ENCODE measurements at regions not wholly inside any gene's neighbourhood (a gene's known extent, or its start where the extent isn't known, plus 50 kb on each side); places are given as distances from the start of the nearest gene placed in this dataset.
"Not testable (repeated sequence)": the region's sequence is repeated elsewhere in the genome, so short reads cannot be mapped to it uniquely, and the experiment has no call there.

DNA sequence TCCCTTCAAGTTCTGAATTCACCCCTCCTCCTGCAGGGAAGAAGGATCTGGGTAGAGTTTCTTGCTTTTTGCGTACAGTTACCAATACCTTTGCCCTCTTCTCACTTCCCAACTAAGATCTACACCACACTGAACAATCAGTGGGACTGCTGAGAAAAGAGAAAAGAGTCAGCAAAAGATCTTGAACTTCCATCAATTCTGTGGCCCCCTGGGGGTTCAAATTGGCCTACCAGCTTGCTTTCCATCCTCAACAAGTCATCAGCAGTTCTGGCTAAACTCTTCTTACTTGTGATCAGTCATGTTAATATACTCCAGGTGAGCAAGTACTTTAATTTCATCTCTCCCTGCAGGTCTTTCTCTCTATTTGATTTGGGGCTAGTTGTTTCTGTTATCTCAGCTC, 739.3 kb upstream of the LRRTM4 start:
- Mint-ChIP-seq H3K27me3 (ENCODE audit: insufficient read depth) (no peaks in the 10 kb centered on the region), H3K4me1 (ENCODE audit: low read depth) (no peaks in the 10 kb centered on the region), H3K27ac (no peak overlapping the region), H3K9me3 (peaks cover 24% of the 10 kb centered on the region), H3K36me3 (ENCODE audit: low read depth) (no peaks in the 10 kb centered on the region), H3K4me3 (no peak overlapping the region)
- no peak for TF ChIP-seq CTCF (IDR thresholded peaks at IDR 0.05)
- no peak for DNase-seq

DNA sequence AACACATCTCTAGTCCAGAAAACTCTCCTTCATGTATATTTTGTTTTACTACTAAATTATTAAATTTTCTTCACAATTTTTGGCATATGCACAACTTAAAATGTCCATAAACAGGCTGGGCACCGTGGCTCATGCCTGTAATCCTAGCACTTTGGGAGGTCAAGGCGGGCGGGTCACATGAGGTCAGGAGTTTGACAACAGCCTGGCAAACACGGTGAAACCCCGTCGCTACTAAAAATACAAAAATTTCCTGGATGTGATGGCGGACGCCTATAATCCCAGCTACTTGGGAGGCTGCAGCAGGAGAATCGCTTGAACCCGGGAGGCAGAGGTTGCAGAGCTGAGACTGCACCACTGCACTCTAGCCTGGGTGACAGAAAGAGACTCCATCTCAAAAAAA, 739.9 kb upstream of the LRRTM4 start:
- not testable (repeated sequence) for DNase-seq; H3K27me3 Mint-ChIP-seq (ENCODE audit: insufficient read depth); H3K4me3 Mint-ChIP-seq; H3K27ac Mint-ChIP-seq; H3K4me1 Mint-ChIP-seq (ENCODE audit: low read depth); H3K36me3 Mint-ChIP-seq (ENCODE audit: low read depth)
- peaks cover 23% of the 10 kb centered on the region for H3K9me3 Mint-ChIP-seq

GRCh38 chr2:78262713-78263375, 740.7 kb upstream of the LRRTM4 start:
- Mint-ChIP-seq H3K27ac (no peak overlapping the region), H3K4me3 (no peak overlapping the region), H3K4me1 (ENCODE audit: low read depth) (no peaks in the 10 kb centered on the region), H3K9me3 (peaks cover 19% of the 10 kb centered on the region), H3K27me3 (ENCODE audit: insufficient read depth) (no peaks in the 10 kb centered on the region), H3K36me3 (ENCODE audit: low read depth) (no peaks in the 10 kb centered on the region)
- DNase-seq = no peak
- no peak for TF ChIP-seq CTCF (IDR thresholded peaks at IDR 0.05)

DNA sequence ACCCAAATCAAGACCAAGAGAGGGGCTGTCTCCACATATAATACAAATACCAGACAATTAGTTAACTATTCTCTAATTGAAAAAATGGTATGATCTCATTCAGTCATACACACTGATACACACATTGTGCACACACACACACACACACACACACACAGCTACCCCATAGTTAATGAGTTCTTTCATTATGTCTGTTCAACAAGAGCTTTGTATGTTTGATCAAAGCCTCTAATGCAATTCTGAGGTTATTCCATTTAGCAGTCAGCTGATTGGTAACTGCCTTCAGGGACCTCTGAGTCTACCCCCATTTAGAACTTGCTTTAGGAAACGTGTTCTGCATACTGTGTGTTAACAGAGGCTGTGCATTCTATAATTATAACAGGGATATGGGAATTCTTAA, 741.4 kb upstream of the LRRTM4 start:
- Mint-ChIP-seq H3K9me3 (peaks cover 22% of the 10 kb centered on the region), H3K4me1 (ENCODE audit: low read depth) (no peaks in the 10 kb centered on the region), H3K4me3 (no peak overlapping the region), H3K27ac (no peak overlapping the region), H3K36me3 (ENCODE audit: low read depth) (no peaks in the 10 kb centered on the region), H3K27me3 (ENCODE audit: insufficient read depth) (no peaks in the 10 kb centered on the region)
- TF ChIP-seq CTCF (IDR thresholded peaks at IDR 0.05) = no peak
- DNase-seq = no peak

GRCh38 chr2:78264130-78264529, 742.0 kb upstream of the LRRTM4 start:
- no peaks in the 10 kb centered on the region for H3K4me1 Mint-ChIP-seq (ENCODE audit: low read depth)
- H3K27ac Mint-ChIP-seq = no peak overlapping the region
- H3K9me3 Mint-ChIP-seq = peaks cover 24% of the 10 kb centered on the region
- no peaks in the 10 kb centered on the region for H3K36me3 Mint-ChIP-seq (ENCODE audit: low read depth)
- DNase-seq = no peak
- H3K4me3 Mint-ChIP-seq = no peak overlapping the region
- no peak for TF ChIP-seq CTCF (IDR thresholded peaks at IDR 0.05)
- no peaks in the 10 kb centered on the region for H3K27me3 Mint-ChIP-seq (ENCODE audit: insufficient read depth)

- H3K27ac Mint-ChIP-seq = no peak overlapping the region
- H3K27me3 Mint-ChIP-seq (ENCODE audit: insufficient read depth) = no peaks in the 10 kb centered on the region
- H3K9me3 Mint-ChIP-seq = peaks cover 19% of the 10 kb centered on the region
- no peaks in the 10 kb centered on the region for H3K36me3 Mint-ChIP-seq (ENCODE audit: low read depth)
- DNase-seq = no peak
- no peak overlapping the region for H3K4me3 Mint-ChIP-seq
- H3K4me1 Mint-ChIP-seq (ENCODE audit: low read depth) = no peaks in the 10 kb centered on the region
- no peak for TF ChIP-seq CTCF (IDR thresholded peaks at IDR 0.05)
These were observed 744.3 kb upstream of the REG3G start for GRCh38 chr2:78281164-78281563.

Data from HFFc6 (cell line).